NT2/D1 (cell line): ENCODE measurements at regions not wholly inside any gene's neighbourhood (a gene's known extent, or its start where the extent isn't known, plus 50 kb on each side); places are given as distances from the start of the nearest gene placed in this dataset.

Experiments used
- SUZ12 ChIP-seq: IDR thresholded peaks from 2 replicates; pipeline ENCODE4 v1.6.1; 2011; ENCODE audit not compliant: insufficient read length, insufficient read depth; ENCODE audit errors: extremely low read depth
- YY1 ChIP-seq: IDR thresholded peaks from 2 replicates; pipeline ENCODE4 v1.6.1; 2011; ENCODE audit not compliant: insufficient read length, insufficient read depth
- ZNF274 ChIP-seq: IDR thresholded peaks from 2 replicates; pipeline ENCODE4 v1.6.1; 2011; ENCODE audit warnings: mild to moderate bottlenecking, low read depth, low read length

DNA sequence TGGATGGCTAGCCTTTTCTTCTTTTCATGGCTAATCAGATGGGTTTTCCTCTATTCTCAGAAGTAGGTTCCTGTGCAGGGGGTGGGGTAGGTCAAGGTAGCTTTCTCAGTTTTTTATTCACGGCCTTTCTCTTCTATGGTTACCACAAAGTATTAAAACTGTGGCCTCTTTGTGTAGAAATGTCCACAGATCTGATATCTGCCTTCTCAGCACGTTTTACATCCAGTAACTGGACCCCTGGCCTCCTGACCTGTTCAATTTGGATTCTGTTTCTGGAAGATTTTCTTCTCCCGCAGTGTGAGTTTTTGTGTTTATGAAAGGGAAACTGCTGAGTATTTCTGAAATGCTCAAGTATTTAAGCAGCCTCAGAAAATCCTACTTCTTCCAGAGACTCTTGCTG is 688.5 kb downstream of the RAPGEF2 start:
- TF ChIP-seq SUZ12 (no peak), ZNF274 (no peak), YY1 (no peak)
